PC-3 (cell line): ENCODE measurements at regions not wholly inside any gene's neighbourhood (a gene's known extent, or its start where the extent isn't known, plus 50 kb on each side); places are given as distances from the start of the nearest gene placed in this dataset.

Experiments
- ATAC-seq: fragments of 200-7000 bp; cut with Tn5 transposase; 2 replicates; pipeline ENCODE4 v1.9.1; 2020; ENCODE audit warnings: mild to moderate bottlenecking, moderate library complexity
- BruUV-seq: library from RNA; stranded (reverse); fragments of 400-500 nt; replicated peaks from 2 replicates; lab custom pipeline; 2021; lab: Mats Ljungman, UMichigan
- CTCF ChIA-PET: fragments of 300-600 bp; sonication (Branson Sonifier 250); formaldehyde crosslinking; loops from one replicate; lab custom pipeline; 2022; ENCODE audit warnings: antibody characterized with exemption; lab: Charles Lee
- POLR2A ChIA-PET: fragments of 300-600 bp; sonication (Branson Sonifier 250); formaldehyde crosslinking; loops from one replicate; lab custom pipeline; 2022; ENCODE audit warnings: antibody characterized with exemption; ENCODE audit not compliant: unreplicated experiment; lab: Charles Lee
- DNase-seq: peaks from one replicate; pipeline ENCODE4 v3.0.0-alpha.2; 2015
- H2AFZ ChIP-seq: fragments of 300-600 bp; sonication (generic); 2 replicates; pipeline ENCODE4 v1.6.0; 2016; ENCODE audit warnings: antibody characterized with exemption, low read length
- H3F3A ChIP-seq: fragments of 300-600 bp; sonication (generic); one replicate; pipeline ENCODE4 v1.6.0; 2017; ENCODE audit warnings: antibody characterized with exemption, low read length, control low read depth, mild to moderate bottlenecking; ENCODE audit not compliant: unreplicated experiment
- H3K27ac ChIP-seq: fragments of 300-600 bp; sonication (generic); 2 replicates; pipeline ENCODE4 v1.5.1; 2016; ENCODE audit warnings: mild to moderate bottlenecking, low read length
- H3K27me3 ChIP-seq: fragments of 300-600 bp; sonication (generic); 2 replicates; pipeline ENCODE4 v1.6.1; 2016; ENCODE audit warnings: low read length, mixed read lengths
- H3K36me3 ChIP-seq: fragments of 300-600 bp; sonication (generic); 2 replicates; pipeline ENCODE4 v1.6.1; 2016; ENCODE audit warnings: low read depth, mixed run types, low read length, mixed read lengths
- H3K4me1 ChIP-seq: fragments of 300-600 bp; sonication (generic); 2 replicates; pipeline ENCODE4 v1.5.1; 2016; ENCODE audit warnings: low read length; ENCODE audit not compliant: insufficient read depth
- H3K4me2 ChIP-seq: fragments of 300-600 bp; sonication (generic); 2 replicates; pipeline ENCODE4 v1.6.0; 2016; ENCODE audit warnings: low read length
- H3K4me3 ChIP-seq: fragments of 300-600 bp; sonication (generic); 2 replicates; pipeline ENCODE4 v1.5.1; 2016; ENCODE audit warnings: mild to moderate bottlenecking, low read length, mixed read lengths
- H3K79me2 ChIP-seq: fragments of 300-600 bp; sonication (generic); 2 replicates; pipeline ENCODE4 v1.6.1; 2017; ENCODE audit warnings: low read length, mixed read lengths
- H3K9ac ChIP-seq: fragments of 300-600 bp; sonication (generic); 2 replicates; pipeline ENCODE4 v1.6.0; 2016; ENCODE audit warnings: mild to moderate bottlenecking, low read length
- H3K9me2 ChIP-seq: fragments of 300-600 bp; sonication (generic); replicated peaks from 2 replicates; pipeline ENCODE4 v1.6.1; 2016; ENCODE audit warnings: mixed run types, low read length, mixed read lengths
- H3K9me3 ChIP-seq: fragments of 300-600 bp; sonication (generic); 2 replicates; pipeline ENCODE4 v1.6.1; 2016; ENCODE audit warnings: low read length, mixed read lengths
- H4K20me1 ChIP-seq: fragments of 300-600 bp; sonication (generic); 2 replicates; pipeline ENCODE4 v1.6.1; 2016; ENCODE audit warnings: low read length, mixed read lengths
- CTCF ChIP-seq: fragments of 300-600 bp; sonication (generic); conservative IDR thresholded peaks from 2 replicates; pipeline ENCODE4 v1.5.1; 2017; ENCODE audit warnings: antibody characterized with exemption, low read depth, mild to moderate bottlenecking, low read length
- EZH2 ChIP-seq: fragments of 300-600 bp; sonication (generic); IDR thresholded peaks from one replicate; pipeline ENCODE4 v1.6.1; 2017; ENCODE audit warnings: antibody characterized with exemption, mild to moderate bottlenecking, low read length; ENCODE audit not compliant: unreplicated experiment
- EZH2phosphoT487 ChIP-seq: fragments of 300-600 bp; sonication (generic); IDR thresholded peaks from 2 replicates; pipeline ENCODE4 v1.6.1; 2018; ENCODE audit warnings: mild to moderate bottlenecking, antibody characterized with exemption, low read length, borderline replicate concordance
- intact Hi-C: fragments of 100-400 bp; cut with micrococcal nuclease; formaldehyde crosslinking; loops from 2 replicates; pipeline ENCODE4 v1.9.0; 2023

GRCh38 chr4:156596706-156597329 is 374.8 kb downstream of the PDGFC start:
- Histone ChIP-seq H3K4me1 (peaks cover 25% of the 10 kb centered on the region), H3K9me2 (no peaks in the 10 kb centered on the region), H3K27me3 (no peaks in the 10 kb centered on the region), H3K27ac (no peak overlapping the region), H3K4me3 (no peak overlapping the region), H3K9ac (no peak overlapping the region), H2AFZ (no peak overlapping the region), H4K20me1 (no peaks in the 10 kb centered on the region), H3F3A (no peaks in the 10 kb centered on the region), H3K9me3 (no peaks in the 10 kb centered on the region), H3K79me2 (no peaks in the 10 kb centered on the region), H3K4me2 (no peak overlapping the region), H3K36me3 (no peaks in the 10 kb centered on the region)
- no TSS peak for BruUV-seq
- intact Hi-C loops: no loop called here
- TF ChIP-seq CTCF: no peak
- TF ChIP-seq EZH2phosphoT487: no peak
- TF ChIP-seq EZH2: no peak
- CTCF ChIA-PET: no interaction called here
- DNase-seq (no peak), ATAC-seq (no peak)
- POLR2A ChIA-PET: no interaction called here

GRCh38 chr4:156596026-156596425 is 375.6 kb downstream of the PDGFC start:
- Histone ChIP-seq H3K9me2 (no peaks in the 10 kb centered on the region), H3K27ac (no peak overlapping the region), H3K36me3 (no peaks in the 10 kb centered on the region), H3K4me3 (no peak overlapping the region), H3F3A (no peaks in the 10 kb centered on the region), H4K20me1 (no peaks in the 10 kb centered on the region), H2AFZ (no peak overlapping the region), H3K79me2 (no peaks in the 10 kb centered on the region), H3K4me2 (no peak overlapping the region), H3K27me3 (no peaks in the 10 kb centered on the region), H3K9me3 (no peaks in the 10 kb centered on the region), H3K9ac (no peak overlapping the region), H3K4me1 (peaks cover 25% of the 10 kb centered on the region)
- no TSS peak for BruUV-seq
- no peak for TF ChIP-seq EZH2phosphoT487
- no peak for TF ChIP-seq CTCF
- TF ChIP-seq EZH2: no peak
- DNase-seq: no peak
- ATAC-seq: no peak
- CTCF ChIA-PET: no interaction called here
- POLR2A ChIA-PET: no interaction called here
- intact Hi-C loops: no loop called here

GRCh38 chr4:156595041-156595440 is 376.6 kb downstream of the PDGFC start:
- Histone ChIP-seq H3K27ac (peak overlapping the region; percentile 39), H4K20me1 (no peaks in the 10 kb centered on the region), H3K4me3 (no peak overlapping the region), H3F3A (no peaks in the 10 kb centered on the region), H3K4me2 (peak overlapping the region; percentile 50), H3K9ac (no peak overlapping the region), H3K36me3 (no peaks in the 10 kb centered on the region), H3K4me1 (peaks cover 25% of the 10 kb centered on the region), H3K79me2 (no peaks in the 10 kb centered on the region), H3K27me3 (no peaks in the 10 kb centered on the region), H3K9me3 (no peaks in the 10 kb centered on the region), H2AFZ (0 out of 2 replicates have a peak overlapping the region, but pooled peaks have one; percentile 21), H3K9me2 (no peaks in the 10 kb centered on the region)
- intact Hi-C loops: loop anchor here (1.0 kb wide), 1 partner anchor 48 kb away; no protein-coding TSS in a partner anchor
- no TSS peak for BruUV-seq
- POLR2A ChIA-PET: no interaction called here
- TF ChIP-seq EZH2: no peak
- no peak for TF ChIP-seq CTCF
- TF ChIP-seq EZH2phosphoT487: no peak
- CTCF ChIA-PET: interaction anchor here (0.5 kb wide), 1 partner anchor 300 kb away, joined by 4 read pairs; no protein-coding TSS in a partner anchor
- peak; percentile 82 for ATAC-seq
- DNase-seq: peak; percentile 59
